Kidney capillary endothelial cell (primary cell): ENCODE measurements at regions not wholly inside any gene's neighbourhood (a gene's known extent, or its start where the extent isn't known, plus 50 kb on each side); places are given as distances from the start of the nearest gene placed in this dataset.
A peak's percentile ranks its signal among the peaks of the same experiment; 100 is the strongest.

Experiments
- DNase-seq: peaks from one replicate; pipeline ENCODE4 v3.0.0-alpha.2; 2018; ENCODE audit warnings: low spot score

GRCh38 chr20:50405915-50406609, 104.1 kb upstream of the PTPN1 start:
- no peak for DNase-seq

DNA sequence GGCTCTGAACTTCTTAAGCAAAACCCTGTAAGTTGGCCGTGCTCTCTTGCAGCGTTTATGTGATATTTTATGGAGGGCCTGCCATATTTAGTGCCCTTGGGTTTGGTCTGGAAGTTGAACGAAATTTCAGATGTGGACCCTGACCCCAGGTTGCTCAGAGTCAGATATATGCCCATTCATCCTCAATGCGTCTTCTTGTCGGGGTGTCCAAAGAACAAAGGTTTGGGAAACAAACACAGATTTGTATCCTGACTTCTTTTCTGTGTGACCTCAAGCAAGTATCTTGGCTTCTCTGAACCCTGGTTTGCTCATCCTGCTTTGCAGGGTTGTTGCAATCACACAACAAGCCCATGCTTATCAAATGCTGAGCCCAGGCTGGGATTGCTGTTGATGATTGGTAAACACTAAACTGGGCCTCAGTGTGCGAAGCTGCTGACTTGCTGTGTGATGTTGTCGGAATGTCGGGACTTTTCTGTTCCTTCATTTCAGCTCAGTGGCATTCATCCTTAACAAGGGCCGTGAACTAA, 103.5 kb upstream of the PTPN1 start:
- DNase-seq, result no peak

- DNase-seq, result no peak
Measured at GRCh38 chr20:50408526-50409364, 101.4 kb upstream of the PTPN1 start.

DNA sequence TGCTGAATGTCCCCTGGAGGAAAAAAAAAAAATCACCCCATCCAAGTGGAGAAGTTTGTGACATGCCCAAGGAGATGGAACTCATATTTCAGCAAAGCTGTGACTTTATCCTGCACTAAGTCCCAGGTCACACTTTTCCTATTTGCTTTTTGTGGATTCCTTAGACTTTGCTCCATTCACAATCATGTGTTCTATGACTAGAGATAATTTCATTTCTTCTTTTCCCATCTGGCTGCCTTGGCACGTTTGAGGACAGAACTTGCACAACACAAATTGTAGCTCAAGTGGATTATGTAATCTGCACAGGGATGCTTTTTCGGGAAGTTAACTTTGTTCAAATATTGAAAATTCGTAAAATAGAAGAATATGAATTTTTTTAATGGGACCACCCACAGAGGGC, 100.7 kb upstream of the PTPN1 start:
- DNase-seq, result no peak

DNA sequence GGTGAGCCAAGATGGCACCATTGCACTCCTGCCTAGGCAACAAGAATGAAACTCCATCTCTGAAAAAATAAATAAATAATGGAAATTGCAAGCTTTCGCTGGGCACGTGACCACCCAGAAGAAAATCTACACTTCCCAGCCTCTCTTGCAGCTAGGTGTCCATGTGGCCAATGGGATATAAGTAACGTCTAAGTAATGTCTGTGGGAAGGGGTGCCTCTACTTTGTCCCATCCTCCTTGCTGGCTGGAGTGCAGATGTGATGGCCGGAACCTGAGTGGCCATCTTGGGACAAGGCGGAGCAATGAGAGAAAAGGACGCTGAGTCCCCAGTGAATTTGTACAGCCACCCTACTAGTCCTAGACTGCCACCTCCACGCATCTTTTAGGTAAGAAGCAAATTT, 99.8 kb upstream of the PTPN1 start:
- DNase-seq, result no peak

DNA sequence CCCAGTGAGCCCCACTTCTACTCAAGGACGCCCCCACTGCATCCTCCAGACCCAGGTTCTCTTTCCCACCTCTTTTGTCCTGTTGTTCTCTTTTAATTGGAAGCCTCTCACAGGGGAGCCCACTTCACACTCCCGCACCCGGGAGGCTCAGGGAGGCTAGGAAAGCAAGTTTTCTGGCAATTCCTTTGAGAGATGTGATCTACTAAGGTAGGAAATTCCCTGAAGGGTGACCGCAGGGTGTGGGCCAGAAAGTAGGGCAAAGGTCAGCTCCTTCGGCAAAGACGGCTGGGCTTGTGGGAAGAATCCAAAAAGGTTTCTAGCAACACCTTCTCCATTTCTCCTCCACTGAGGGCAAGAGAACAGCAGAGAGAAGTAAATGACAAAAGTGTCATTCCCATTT, 98.1 kb upstream of the PTPN1 start:
- DNase-seq, result no peak

DNA sequence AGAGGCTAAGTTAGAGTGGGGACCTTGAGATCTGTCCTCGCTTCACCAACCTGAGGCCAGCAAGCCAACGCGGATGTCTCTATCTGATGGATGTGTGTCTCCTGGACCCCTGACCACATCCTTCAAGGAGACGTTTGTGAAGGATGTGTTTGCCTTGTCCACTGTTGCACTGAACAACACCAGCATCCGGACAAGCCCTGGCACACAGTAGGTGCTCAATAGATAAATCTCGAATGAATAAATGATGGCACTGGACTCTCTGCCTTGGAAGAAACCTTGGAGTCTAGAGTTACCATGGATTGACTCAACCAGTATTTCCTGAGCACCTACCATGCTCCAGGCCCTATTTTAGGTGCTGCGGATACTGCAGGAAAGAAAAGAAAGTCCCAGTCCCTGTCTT, 97.7 kb upstream of the PTPN1 start:
- no peak for DNase-seq

DNA sequence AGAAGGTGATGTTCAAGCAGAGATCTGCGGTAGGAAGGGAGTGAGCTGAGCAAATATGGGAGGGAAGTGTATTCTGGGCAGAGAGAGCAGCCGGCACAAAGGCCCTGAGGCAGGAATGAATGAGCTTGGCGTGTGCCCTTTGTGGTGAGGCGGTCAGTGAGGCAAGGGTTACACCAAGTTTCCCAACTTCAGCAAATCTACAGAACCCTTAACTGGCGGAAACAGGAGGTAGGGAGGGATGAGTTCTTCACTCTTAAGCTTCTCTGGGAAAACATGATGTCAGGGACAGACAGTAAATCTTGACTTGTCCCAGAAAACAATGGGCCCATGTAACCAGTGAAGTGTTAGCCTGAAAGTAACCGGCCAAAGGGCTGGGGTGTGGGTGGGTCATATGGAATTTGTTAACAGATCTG, 97.1 kb upstream of the PTPN1 start:
- no peak for DNase-seq

DNA sequence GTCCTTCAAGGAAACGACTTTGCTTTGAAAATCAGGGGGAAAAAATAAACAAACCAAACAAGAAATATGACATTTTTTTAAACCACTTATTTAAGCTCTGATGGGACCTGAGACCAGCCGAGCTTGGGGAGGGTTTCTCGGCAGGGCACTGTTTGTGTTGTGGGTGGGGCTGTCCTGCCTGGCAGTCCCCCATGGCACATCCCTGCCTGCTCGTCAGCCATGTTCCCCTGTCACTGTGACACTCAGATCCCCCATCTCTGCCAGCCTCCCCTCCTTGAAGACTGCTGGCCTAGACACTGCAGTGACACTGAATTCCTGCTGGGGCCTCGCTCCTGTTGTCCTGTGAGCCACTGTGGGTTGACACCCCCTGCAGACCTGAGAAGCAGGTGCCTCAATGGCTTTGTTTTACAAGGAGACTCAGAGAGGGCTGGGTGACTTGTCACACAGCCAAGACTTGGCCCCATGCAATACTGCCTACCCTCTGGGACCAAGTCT, 95.1 kb upstream of the PTPN1 start:
- DNase-seq, result no peak

DNA sequence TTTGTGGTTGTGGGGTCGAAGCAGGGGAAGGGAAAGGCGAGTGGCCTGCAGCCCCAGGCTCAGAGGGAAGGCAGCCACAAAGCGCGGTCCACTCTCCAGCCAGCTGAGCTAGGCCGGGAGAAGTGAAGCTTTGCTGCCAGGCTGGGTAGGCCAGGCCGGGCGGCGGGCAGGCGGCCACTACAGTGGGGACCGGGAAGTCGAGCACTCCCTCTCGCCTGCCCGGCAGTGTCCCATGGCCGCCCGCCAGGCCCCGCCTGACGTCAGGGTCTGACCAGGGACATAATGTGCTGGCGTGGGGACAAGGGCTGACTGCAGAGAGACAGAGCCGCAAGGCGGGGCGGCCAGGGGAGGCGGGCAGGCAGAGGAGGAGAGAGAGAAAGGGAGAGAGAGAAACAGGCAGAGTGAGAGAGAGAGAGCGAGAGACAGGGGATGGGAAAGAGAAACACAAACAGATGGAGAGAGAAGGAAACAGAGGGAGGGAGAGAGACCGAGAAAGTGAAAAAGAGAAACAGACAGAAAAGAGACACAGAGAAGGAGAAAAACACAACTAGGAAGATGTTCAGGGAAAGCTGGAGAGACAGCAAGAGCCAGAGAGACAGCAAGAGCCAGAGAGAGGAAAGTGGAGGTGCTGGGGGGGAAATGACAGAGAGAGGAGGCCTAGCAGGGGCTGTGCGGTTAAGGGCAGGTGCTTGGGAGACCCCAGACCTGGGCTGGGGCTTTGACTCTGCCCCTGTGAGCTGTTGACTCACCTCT, 94.5 kb upstream of the PTPN1 start:
- DNase-seq, result peak; percentile 16

- DNase-seq, result no peak
Measured at GRCh38 chr20:50416269-50417022, 93.7 kb upstream of the PTPN1 start.

- no peak for DNase-seq
Measured at GRCh38 chr20:50417023-50417329, 93.2 kb upstream of the PTPN1 start.

DNA sequence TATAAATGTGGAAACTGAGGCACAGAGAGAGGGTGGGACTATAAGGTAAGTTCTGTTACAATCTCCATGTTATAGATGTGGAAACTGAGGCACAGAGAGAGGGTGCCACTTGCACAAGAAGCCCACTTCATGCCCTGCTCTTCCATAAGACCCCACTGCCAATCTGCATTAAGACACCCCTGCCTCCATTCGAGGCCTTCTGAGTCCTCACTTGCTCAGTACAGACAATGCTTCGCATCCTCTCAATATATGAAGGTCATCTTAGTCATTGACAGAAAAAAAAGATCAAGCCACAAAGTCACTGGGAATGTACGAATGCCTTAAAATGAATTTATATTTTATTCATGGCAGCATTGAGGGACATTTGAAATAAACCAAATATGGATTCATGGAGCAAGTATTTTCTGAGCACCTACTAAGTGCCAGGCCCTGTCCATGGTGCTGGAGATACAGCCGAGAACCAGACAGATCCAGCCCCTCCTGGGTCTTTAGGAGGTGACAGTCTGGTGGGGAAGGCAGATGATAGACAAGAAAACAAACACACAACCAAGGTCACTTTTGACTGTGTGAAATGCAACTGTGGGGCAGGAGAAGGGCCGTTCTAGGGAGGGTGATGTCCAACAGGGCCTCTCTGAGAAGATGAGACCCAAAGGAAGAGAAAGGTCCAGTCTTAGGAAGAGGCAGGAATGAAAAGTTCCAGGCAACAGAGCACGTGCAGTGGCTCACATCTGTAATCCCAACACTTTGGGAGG, 92.5 kb upstream of the PTPN1 start:
- DNase-seq, result no peak

DNA sequence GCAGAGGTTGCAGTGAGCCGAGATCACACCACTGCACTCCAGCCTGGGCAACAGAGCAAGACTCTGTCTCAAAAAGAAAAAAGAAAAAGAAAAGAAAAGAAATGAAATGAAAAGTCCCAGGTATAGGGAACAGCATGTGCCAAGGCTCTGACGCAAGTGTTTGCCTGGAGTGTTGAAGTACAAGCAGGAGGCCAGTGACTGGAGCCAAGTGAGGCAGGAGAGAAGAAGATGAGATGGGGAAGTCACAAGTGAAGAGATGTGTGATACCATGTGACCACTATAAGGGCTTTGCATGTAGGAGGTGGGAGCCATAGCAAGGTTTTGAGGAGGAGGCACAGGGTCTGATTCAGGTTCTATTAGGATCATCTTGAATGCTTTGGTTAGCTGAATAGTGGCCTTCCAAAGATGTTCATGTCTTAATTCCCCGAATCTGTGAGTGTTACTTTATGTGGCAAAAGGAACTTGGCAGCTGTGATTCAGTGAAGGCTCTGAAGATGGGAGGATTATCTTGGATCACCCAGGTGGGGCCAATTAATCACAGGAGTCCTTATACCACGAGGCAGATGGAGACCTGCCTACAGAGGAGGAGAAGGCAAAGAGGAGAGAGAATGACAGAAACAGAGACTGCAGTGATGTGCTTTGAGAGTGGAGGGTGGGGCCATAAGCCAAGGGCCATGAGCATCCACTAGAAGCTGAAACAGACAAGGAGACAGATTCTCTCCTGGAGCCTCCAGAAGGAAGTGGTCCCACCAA, 91.1 kb upstream of the PTPN1 start:
- DNase-seq, result no peak

DNA sequence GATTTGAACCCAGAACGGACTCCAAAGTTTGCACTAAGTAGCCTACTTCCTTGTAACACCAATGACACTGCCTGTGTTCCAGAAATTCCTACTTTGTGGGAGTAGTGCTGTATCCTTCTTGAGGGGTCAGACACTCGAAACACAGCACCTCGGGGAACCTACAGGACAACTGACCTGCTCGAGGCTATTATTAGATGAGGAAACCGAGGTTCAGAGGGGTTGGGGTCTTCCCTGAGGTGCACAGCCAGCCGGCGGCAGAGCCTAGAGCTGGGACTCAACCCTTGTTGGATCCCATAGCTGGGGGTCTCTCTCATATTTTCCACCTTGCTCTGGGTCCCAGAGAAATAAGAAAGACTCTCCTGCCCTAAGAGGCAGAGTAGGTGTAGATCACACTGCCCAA, 89.8 kb upstream of the PTPN1 start:
- no peak for DNase-seq

- no peak for DNase-seq
Measured at GRCh38 chr20:50421356-50422340, 88.5 kb upstream of the PTPN1 start.

GRCh38 chr20:50423758-50424157, 86.4 kb upstream of the PTPN1 start:
- DNase-seq, result no peak

- DNase-seq, result no peak
Measured at GRCh38 chr20:50425076-50425475, 85.1 kb upstream of the PTPN1 start.
